Sigmoid colon (tissue), 4 donors: ENCODE measurements at regions not wholly inside any gene's neighbourhood (a gene's known extent, or its start where the extent isn't known, plus 50 kb on each side); places are given as distances from the start of the nearest gene placed in this dataset.

ENCODE experiments used
- EP300 ChIP-seq, 4 donors: sonication (generic); formaldehyde crosslinking; IDR thresholded peaks; one replicate each; pipeline ENCODE4 v1.6.1; 2017; ENCODE audit warnings: antibody characterized with exemption in 4 of 4
- POLR2A ChIP-seq, 2 donors: fragments of 450-650 bp; IDR thresholded peaks; one replicate each; pipeline ENCODE4 v1.6.1; 2016; ENCODE audit warnings: antibody characterized with exemption in 2 of 2, mild to moderate bottlenecking in 2 of 2, moderate library complexity in 2 of 2
- POLR2AphosphoS5 ChIP-seq, 4 donors: sonication (generic); formaldehyde crosslinking; IDR thresholded peaks; one replicate each; pipeline ENCODE4 v1.6.1; 2017; ENCODE audit warnings: antibody characterized with exemption in 4 of 4
- TF ChIP-seq, protein P1 (sequence below), 4 experiments: fragments of 450-650 bp in 3 of 4; fragments of 200-600 bp in 1 of 4; IDR thresholded peaks; one replicate each; pipeline ENCODE4 v1.5.1; 2016 to 2019; ENCODE audit warnings: antibody characterized with exemption in 4 of 4, mild to moderate bottlenecking in 3 of 4, moderate library complexity in 2 of 4

DNA sequence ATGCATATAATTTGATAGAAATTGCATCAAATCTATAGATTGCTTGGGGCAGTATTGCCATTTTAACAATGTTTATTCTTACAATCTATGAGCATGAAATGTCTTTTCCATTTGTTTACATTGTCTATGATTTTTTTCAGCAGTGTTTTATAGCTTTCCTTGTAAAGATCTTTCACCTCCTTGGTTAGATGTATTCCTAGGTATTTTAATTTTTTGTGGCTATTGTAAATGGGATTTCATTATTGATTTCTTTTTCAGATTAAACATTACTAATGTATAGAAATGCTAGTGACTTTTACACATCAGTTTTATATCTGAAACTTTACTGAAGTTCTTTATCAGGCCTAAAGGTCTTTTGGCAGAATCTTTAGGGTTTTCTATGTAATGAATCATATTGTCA lies 237.6 kb upstream of the STAC start:
- TF ChIP-seq, protein P1, sequence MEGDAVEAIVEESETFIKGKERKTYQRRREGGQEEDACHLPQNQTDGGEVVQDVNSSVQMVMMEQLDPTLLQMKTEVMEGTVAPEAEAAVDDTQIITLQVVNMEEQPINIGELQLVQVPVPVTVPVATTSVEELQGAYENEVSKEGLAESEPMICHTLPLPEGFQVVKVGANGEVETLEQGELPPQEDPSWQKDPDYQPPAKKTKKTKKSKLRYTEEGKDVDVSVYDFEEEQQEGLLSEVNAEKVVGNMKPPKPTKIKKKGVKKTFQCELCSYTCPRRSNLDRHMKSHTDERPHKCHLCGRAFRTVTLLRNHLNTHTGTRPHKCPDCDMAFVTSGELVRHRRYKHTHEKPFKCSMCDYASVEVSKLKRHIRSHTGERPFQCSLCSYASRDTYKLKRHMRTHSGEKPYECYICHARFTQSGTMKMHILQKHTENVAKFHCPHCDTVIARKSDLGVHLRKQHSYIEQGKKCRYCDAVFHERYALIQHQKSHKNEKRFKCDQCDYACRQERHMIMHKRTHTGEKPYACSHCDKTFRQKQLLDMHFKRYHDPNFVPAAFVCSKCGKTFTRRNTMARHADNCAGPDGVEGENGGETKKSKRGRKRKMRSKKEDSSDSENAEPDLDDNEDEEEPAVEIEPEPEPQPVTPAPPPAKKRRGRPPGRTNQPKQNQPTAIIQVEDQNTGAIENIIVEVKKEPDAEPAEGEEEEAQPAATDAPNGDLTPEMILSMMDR (IDR thresholded peaks at IDR 0.05): no peak
- no peak for TF ChIP-seq EP300 (IDR thresholded peaks at IDR 0.05)
- no peak for TF ChIP-seq POLR2A (IDR thresholded peaks at IDR 0.05)
- TF ChIP-seq POLR2AphosphoS5 (IDR thresholded peaks at IDR 0.05): no peak
